ENCODE measurements at regions not wholly inside any gene's neighbourhood (a gene's known extent, or its start where the extent isn't known, plus 50 kb on each side); places are given as distances from the start of the nearest gene placed in this dataset.
"Not testable (repeated sequence)": the region's sequence is repeated elsewhere in the genome, so short reads cannot be mapped to it uniquely, and the experiment has no call there.

- TF ChIP-seq CTCF (IDR thresholded peaks at IDR 0.05; ENCODE audit: low read length) = peak; percentile 34
- not testable (repeated sequence) for TF ChIP-seq EZH2 (optimal IDR thresholded peaks at IDR 0.05; ENCODE audit: low read depth, low read length); EZH2phosphoT487 (IDR thresholded peaks at IDR 0.05; ENCODE audit: low read length)
Observed at GRCh38 chr16:18131587-18131986, 204.9 kb downstream of the NPIPA8 start.

Measured in MM.1S (cell line).